Midbrain (tissue), 1 donor: ENCODE measurements at regions not wholly inside any gene's neighbourhood (a gene's known extent, or its start where the extent isn't known, plus 50 kb on each side); places are given as distances from the start of the nearest gene placed in this dataset.

Experiments used
- DNase-seq: peaks from one replicate; lab custom pipeline; 2025; lab: John Stamatoyannopoulos, UW

- no peak for DNase-seq
Observed at GRCh38 chr18:38606841-38607240, 1041.2 kb upstream of the CELF4 start.

- no peak for DNase-seq
Observed at GRCh38 chr18:38602341-38602740, 1036.7 kb upstream of the CELF4 start.

GRCh38 chr18:38587571-38587970 is 1022.0 kb upstream of the CELF4 start:
- DNase-seq, result no peak

- DNase-seq, result no peak
Observed at GRCh38 chr18:38586327-38586726, 1020.7 kb upstream of the CELF4 start.

- no peak for DNase-seq
Observed at GRCh38 chr18:38579764-38580163, 1014.2 kb upstream of the CELF4 start.

GRCh38 chr18:38576916-38577315 is 1011.3 kb upstream of the CELF4 start:
- no peak for DNase-seq

GRCh38 chr18:38576349-38576748 is 1010.8 kb upstream of the CELF4 start:
- DNase-seq, result no peak

- no peak for DNase-seq
Observed at GRCh38 chr18:38575648-38576047, 1010.0 kb upstream of the CELF4 start.

GRCh38 chr18:38575023-38575422 is 1009.4 kb upstream of the CELF4 start:
- no peak for DNase-seq

- no peak for DNase-seq
Observed at GRCh38 chr18:38572554-38573111, 1007.0 kb upstream of the CELF4 start.

GRCh38 chr18:38571651-38572050 is 1006.1 kb upstream of the CELF4 start:
- no peak for DNase-seq

GRCh38 chr18:38565513-38565912 is 999.9 kb upstream of the CELF4 start:
- no peak for DNase-seq

GRCh38 chr18:38563396-38563980 is 997.9 kb upstream of the CELF4 start:
- no peak for DNase-seq

- DNase-seq, result no peak
Observed at GRCh38 chr18:38557006-38557405, 991.4 kb upstream of the CELF4 start.

- no peak for DNase-seq
Observed at GRCh38 chr18:38552732-38553321, 987.2 kb upstream of the CELF4 start.

GRCh38 chr18:38551881-38552280 is 986.3 kb upstream of the CELF4 start:
- DNase-seq, result no peak

- no peak for DNase-seq
Observed at GRCh38 chr18:38545071-38545470, 979.5 kb upstream of the CELF4 start.

GRCh38 chr18:38539856-38540255 is 974.3 kb upstream of the CELF4 start:
- DNase-seq, result no peak

- no peak for DNase-seq
Observed at GRCh38 chr18:38539371-38539770, 973.8 kb upstream of the CELF4 start.

- DNase-seq, result no peak
Observed at GRCh38 chr18:38534073-38534472, 968.5 kb upstream of the CELF4 start.

GRCh38 chr18:38526922-38527321 is 961.3 kb upstream of the CELF4 start:
- DNase-seq, result no peak

- DNase-seq, result no peak
Observed at GRCh38 chr18:38525039-38525438, 959.4 kb upstream of the CELF4 start.

- no peak for DNase-seq
Observed at GRCh38 chr18:38520786-38521185, 955.2 kb upstream of the CELF4 start.

GRCh38 chr18:38502539-38502938 is 936.9 kb upstream of the CELF4 start:
- no peak for DNase-seq
